Natural killer cell (primary cell): ENCODE measurements at regions not wholly inside any gene's neighbourhood (a gene's known extent, or its start where the extent isn't known, plus 50 kb on each side); places are given as distances from the start of the nearest gene placed in this dataset.

Source experiments
- ATAC-seq, 3 donors: fragments of 150-1000 bp in 2 of 3; fragments of 200-7000 bp in 1 of 3; cut with Tn5 transposase; 1 replicate in 1 of 3; 2 replicates in 2 of 3; pipeline ENCODE4 v1.10.0; 2021; ENCODE audit warnings: mild to moderate bottlenecking in 2 of 3, moderate library complexity in 2 of 3
- DNase-seq, 2 donors: peaks; one replicate each; pipeline versions ENCODE4 v3.0.0 to v3.0.0-alpha.2; 2013 to 2021; ENCODE audit warnings: mixed read lengths in 1 of 2
- H3K27ac ChIP-seq: one replicate; pipeline ENCODE4 v1.5.1; 2013; ENCODE audit warnings: mild to moderate bottlenecking, low read length
- H3K27me3 ChIP-seq: one replicate; pipeline ENCODE4 v1.6.1; 2013; ENCODE audit warnings: low read length; ENCODE audit not compliant: control insufficient read depth, insufficient read depth
- H3K36me3 ChIP-seq: one replicate; pipeline ENCODE4 v1.6.1; 2013; ENCODE audit warnings: low read length; ENCODE audit not compliant: control insufficient read depth, insufficient read depth
- H3K4me1 ChIP-seq: one replicate; pipeline ENCODE4 v1.6.1; 2013; ENCODE audit warnings: low read length; ENCODE audit not compliant: control insufficient read depth, insufficient read depth
- H3K4me3 ChIP-seq: one replicate; pipeline ENCODE4 v1.5.1; 2013; ENCODE audit warnings: low read length
- H3K9me3 ChIP-seq: one replicate; pipeline ENCODE4 v1.6.1; 2013; ENCODE audit warnings: low read length; ENCODE audit not compliant: control insufficient read depth, insufficient read depth
- H3K27ac Mint-ChIP-seq, 2 donors: one replicate each; pipeline ENCODE4 v1.8.0; 2022; ENCODE audit warnings: mild to moderate bottlenecking in 2 of 2, mixed read lengths in 2 of 2, moderate library complexity in 1 of 2
- H3K27me3 Mint-ChIP-seq, 2 donors: one replicate each; pipeline ENCODE4 v1.8.0; 2022; ENCODE audit warnings: low read depth in 2 of 2, mixed read lengths in 2 of 2
- H3K36me3 Mint-ChIP-seq: one replicate; pipeline ENCODE4 v1.8.0; 2022; ENCODE audit warnings: mixed read lengths
- H3K4me1 Mint-ChIP-seq, 2 donors: one replicate each; pipeline ENCODE4 v1.8.0; 2022; ENCODE audit warnings: mixed read lengths in 2 of 2
- H3K4me3 Mint-ChIP-seq: one replicate; pipeline ENCODE4 v1.8.0; 2022; ENCODE audit warnings: mild to moderate bottlenecking, moderate library complexity, mixed read lengths
- H3K9me3 Mint-ChIP-seq, 2 donors: one replicate each; pipeline ENCODE4 v1.8.0; 2022; ENCODE audit warnings: mixed read lengths in 2 of 2
- CTCF ChIP-seq: fragments of 200-600 bp; IDR thresholded peaks from one replicate; pipeline ENCODE4 v1.8.0; 2022; ENCODE audit warnings: antibody characterized with exemption
- WGBS: methylation state at CpG from one replicate; pipeline ENCODE4 v1.1.7; 2013; ENCODE audit warnings: missing lambda C conversion rate; ENCODE audit not compliant: insufficient coverage; 5-methylcytosine and 5-hydroxymethylcytosine counted together
- intact Hi-C: fragments of 100-400 bp; cut with micrococcal nuclease; formaldehyde crosslinking; loops from one replicate; pipeline ENCODE4 v1.14.2; 2022

DNA sequence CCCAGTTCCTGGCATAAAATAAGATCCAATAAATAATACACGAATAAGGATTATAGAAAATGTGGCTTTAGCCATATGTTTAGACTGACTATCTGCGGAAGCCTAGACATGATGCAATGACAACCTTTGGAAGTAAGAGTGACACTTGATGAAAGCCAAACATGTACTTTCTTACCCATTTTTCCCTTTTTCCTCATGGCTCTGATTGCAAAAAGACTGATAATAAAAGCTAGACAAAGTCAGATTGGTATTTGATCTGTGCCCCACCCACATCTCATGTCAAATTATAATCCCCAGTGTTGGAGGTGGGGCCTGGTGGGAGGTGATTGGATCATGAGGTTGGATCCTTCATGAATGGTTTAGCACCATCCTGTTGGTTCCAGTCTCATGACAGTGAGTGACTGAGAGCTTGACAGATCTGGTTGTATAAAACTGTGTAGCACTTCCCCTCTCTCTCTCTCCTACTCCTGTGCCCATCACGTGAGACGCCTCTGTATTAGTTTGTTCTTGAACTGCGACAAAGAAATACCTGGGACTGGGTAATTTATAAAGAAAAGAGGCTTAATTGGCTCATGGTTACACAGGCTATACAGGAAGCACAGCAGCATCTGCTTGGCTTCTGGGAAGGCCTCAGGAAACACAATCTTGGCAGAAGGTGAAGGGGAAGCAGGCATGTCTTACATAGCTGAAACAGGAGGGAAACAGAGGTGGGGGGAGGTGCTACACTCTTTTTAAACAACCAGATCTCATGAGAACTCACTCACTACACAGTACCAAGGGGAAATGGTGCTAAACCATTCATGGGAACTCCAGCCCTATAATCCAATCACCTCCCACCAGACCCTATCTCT is 243.4 kb upstream of the PIK3R1 start:
- Mint-ChIP-seq H3K4me1 (no peaks in the 10 kb centered on the region), H3K27ac (no peak overlapping the region), H3K4me3 (no peak overlapping the region), H3K36me3 (no peaks in the 10 kb centered on the region), H3K9me3 (peaks cover 0 to 2% of the 10 kb centered on the region in 2 donors), H3K27me3 (no peaks in the 10 kb centered on the region)
- intact Hi-C loops: no loop called here
- Histone ChIP-seq H3K36me3 (no peaks in the 10 kb centered on the region), H3K27ac (no peak overlapping the region), H3K4me1 (no peaks in the 10 kb centered on the region), H3K9me3 (no peaks in the 10 kb centered on the region), H3K27me3 (no peaks in the 10 kb centered on the region), H3K4me3 (no peak overlapping the region)
- 42% methylated on average over 4 of the region's 5 CpGs for WGBS
- no peak for TF ChIP-seq CTCF
- DNase-seq: no peak
- no peak for ATAC-seq

- ATAC-seq: no peak
- H3K4me3 Mint-ChIP-seq: no peak overlapping the region
- intact Hi-C loops: no loop called here
- Histone ChIP-seq H3K27me3 (no peaks in the 10 kb centered on the region), H3K36me3 (no peaks in the 10 kb centered on the region), H3K4me3 (no peak overlapping the region), H3K4me1 (no peaks in the 10 kb centered on the region), H3K27ac (no peak overlapping the region), H3K9me3 (no peaks in the 10 kb centered on the region)
- 75% methylated on average over 4 of the region's 4 CpGs for WGBS
- no peak overlapping the region for H3K27ac Mint-ChIP-seq
- no peak for TF ChIP-seq CTCF
- H3K4me1 Mint-ChIP-seq: no peaks in the 10 kb centered on the region
- DNase-seq: no peak
- no peaks in the 10 kb centered on the region for H3K27me3 Mint-ChIP-seq
- peaks cover 0 to 2% of the 10 kb centered on the region in 2 donors for H3K9me3 Mint-ChIP-seq
- no peaks in the 10 kb centered on the region for H3K36me3 Mint-ChIP-seq
Measured at GRCh38 chr5:67971223-67971830, 244.2 kb upstream of the PIK3R1 start.

GRCh38 chr5:67969631-67970030 is 245.9 kb upstream of the PIK3R1 start:
- Histone ChIP-seq H3K4me1 (no peaks in the 10 kb centered on the region), H3K36me3 (no peaks in the 10 kb centered on the region), H3K4me3 (no peak overlapping the region), H3K27ac (no peak overlapping the region), H3K9me3 (no peaks in the 10 kb centered on the region), H3K27me3 (no peaks in the 10 kb centered on the region)
- 92% methylated on average over 2 of the region's 2 CpGs for WGBS
- no peaks in the 10 kb centered on the region for H3K36me3 Mint-ChIP-seq
- intact Hi-C loops: no loop called here
- H3K9me3 Mint-ChIP-seq: peaks cover 0 to 2% of the 10 kb centered on the region in 2 donors
- no peaks in the 10 kb centered on the region for H3K4me1 Mint-ChIP-seq
- H3K27ac Mint-ChIP-seq: no peak overlapping the region
- TF ChIP-seq CTCF: no peak
- H3K27me3 Mint-ChIP-seq: no peaks in the 10 kb centered on the region
- H3K4me3 Mint-ChIP-seq: no peak overlapping the region
- ATAC-seq: no peak
- no peak for DNase-seq
